Heart left ventricle (tissue), 13 donors: ENCODE measurements at regions not wholly inside any gene's neighbourhood (a gene's known extent, or its start where the extent isn't known, plus 50 kb on each side); places are given as distances from the start of the nearest gene placed in this dataset.

ENCODE experiments used
- CTCF ChIP-seq, 12 donors: fragments of 200-600 bp; sonication (generic) in 4 of 12; IDR thresholded peaks; one replicate each; pipeline versions ENCODE4 v1.5.0 to v1.8.0; 2018 to 2022; ENCODE audit warnings: antibody characterized with exemption in 12 of 12, mild to moderate bottlenecking in 5 of 12
- POLR2A ChIP-seq, 2 donors: fragments of 450-650 bp; IDR thresholded peaks; one replicate each; pipeline ENCODE4 v1.6.1; 2017; ENCODE audit warnings: antibody characterized with exemption in 2 of 2, mild to moderate bottlenecking in 2 of 2, moderate library complexity in 2 of 2
- donor health status: ischemic (EF 13 %, LVEDD 7.1; RV severe dilation, severe dysfunction).
- donor health status: DM: no; HTN: yes; CAD: no.
- donor health status: DM: no; HTN: no; CAD: no.
- donor health status: ischemic (EF 25% LVEDD 6.9; RV normal size, moderate dysfunction).
- donor health status: ischemic (EF 25% LVEDD 5.7; RV mildly dilated, moderate dysfunction).
- donor health status: ischemic (EF 35%, LVEDD 5.7; RV mildly dilated, moderate dysfunction).
- donor health status: nonischemic (EF 11% LVEDD 7.7; RV severe dilation, severe dysfunction).
- donor health status: DM: yes; HTN: yes; CAD: no.
- donor health status: PGD.
- donor health status: ischemic (EF 29% LVEDD 5.4; RV normal size, mild dysfunction).
- donor health status: nonischemic (EF 23%, LVEDD 6.1; RV moderate dilation, normal function).

- TF ChIP-seq CTCF (IDR thresholded peaks at IDR 0.05), result no peak
- no peak for TF ChIP-seq POLR2A (IDR thresholded peaks at IDR 0.05)
These were observed 117.0 kb upstream of the CYP1B1 start for GRCh38 chr2:38192976-38193375.
